HG03175 (cell line): ENCODE measurements at regions not wholly inside any gene's neighbourhood (a gene's known extent, or its start where the extent isn't known, plus 50 kb on each side); places are given as distances from the start of the nearest gene placed in this dataset.
"Not testable (repeated sequence)": the region's sequence is repeated elsewhere in the genome, so short reads cannot be mapped to it uniquely, and the experiment has no call there.

ENCODE experiments used
- ATAC-seq: cut with Tn5 transposase; IDR thresholded peaks from one replicate; pipeline ENCODE4 v1.9.1; 2021; ENCODE audit warnings: mild to moderate bottlenecking, moderate library complexity; ENCODE audit not compliant: unreplicated experiment

DNA sequence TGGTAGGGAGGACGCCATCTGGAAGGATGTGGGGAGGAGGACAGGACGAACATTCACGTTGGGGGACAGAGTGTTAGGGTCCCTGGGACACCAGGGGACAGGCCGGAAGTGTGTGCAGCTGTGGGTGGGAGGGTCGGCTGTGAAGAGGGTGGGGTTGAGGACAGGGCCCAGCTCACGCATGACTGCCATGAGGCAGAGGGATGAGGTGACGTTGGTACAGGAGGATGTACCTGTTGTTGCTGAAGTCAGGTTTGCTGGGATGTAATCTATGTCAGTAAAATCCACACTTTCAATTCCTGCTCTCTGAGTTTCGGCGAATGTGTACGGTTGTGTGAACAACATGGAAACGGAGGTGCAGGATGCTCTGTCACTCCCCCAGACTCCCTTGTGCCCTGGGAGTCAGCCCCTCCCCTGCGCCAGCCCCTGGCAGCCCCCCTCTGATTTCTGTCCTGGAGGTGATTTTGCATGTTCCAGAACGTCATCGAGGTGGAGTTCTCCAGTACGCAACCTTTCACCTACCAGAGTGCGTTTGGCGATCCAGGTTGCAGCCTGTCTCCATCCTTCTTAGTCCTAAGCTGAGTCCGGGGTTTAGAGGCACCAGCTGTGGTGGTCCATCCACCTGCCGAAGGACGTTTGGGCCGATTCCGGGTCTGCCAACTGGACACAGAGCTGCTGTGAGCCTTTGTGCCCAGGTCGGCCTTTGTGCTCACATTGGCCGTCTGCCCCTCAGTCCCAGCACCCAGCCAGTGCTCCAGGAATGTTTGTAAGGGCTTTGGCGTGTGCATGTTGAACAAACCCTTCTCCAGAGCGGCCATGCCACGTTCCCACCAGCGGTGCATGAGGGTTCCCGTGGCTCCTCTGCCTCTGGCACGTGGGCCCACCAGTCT lies 203.2 kb downstream of the NPIPB11 start:
- ATAC-seq, result not testable (repeated sequence)

DNA sequence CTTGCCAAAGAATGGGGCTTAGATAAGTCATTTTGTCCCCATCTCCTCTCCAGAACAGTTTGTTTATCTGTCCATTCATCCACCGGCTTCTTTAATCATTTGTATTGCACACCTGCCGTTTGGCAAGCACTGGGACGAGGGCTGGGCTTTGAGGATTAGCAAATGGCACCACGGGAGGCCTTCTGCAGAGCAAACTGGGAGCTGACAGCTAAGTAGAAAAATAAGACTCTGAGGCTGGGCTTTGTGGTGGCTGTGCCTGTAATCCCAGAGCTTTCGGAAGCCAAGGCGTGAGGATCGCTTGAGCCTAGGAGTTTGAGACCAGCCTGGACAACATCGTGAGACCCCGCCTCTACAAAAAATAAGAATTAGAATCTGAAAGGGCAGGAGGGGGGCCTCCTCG lies 203.9 kb downstream of the NPIPB11 start:
- not testable (repeated sequence) for ATAC-seq

- ATAC-seq, result not testable (repeated sequence)
Observed at GRCh38 chr16:29202025-29202632, 204.4 kb downstream of the NPIPB11 start.

DNA sequence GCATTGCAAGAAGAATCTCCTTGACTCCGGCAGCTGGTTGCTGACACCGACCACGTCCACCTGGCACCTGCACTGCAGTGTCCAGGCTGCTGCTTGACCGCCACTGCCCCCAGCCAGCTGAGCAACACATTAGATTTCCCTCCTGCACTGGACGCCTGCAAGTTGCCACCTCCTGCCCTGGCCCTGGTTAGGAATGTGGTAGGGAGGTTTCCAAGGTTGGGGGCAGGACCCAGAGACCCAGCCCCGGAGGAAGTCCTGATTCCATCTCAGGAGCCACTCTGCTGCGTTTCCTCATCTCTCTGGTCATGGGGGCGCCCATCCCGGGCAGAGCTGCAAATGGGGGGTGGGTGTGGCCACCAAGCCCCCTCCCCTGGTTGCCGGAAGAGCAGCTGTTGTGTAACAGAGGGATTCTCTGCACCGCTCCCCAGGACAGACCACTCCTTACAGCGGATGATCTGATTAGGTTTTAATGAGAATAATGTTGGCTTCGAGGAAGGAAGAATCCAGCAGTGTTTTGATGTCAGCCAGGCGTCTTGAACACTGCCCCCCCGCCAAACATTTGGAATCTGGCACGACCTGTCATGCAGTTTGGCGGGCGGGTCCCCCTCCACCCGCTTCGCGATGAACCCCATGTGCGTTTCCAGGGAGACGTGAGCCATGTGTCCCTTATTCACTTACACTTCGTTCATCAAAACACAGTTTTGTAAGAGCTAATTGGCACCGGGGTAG lies 205.1 kb downstream of the NPIPB11 start:
- not testable (repeated sequence) for ATAC-seq

- ATAC-seq, result not testable (repeated sequence)
Observed at GRCh38 chr16:29200681-29201080, 205.8 kb downstream of the NPIPB11 start.

DNA sequence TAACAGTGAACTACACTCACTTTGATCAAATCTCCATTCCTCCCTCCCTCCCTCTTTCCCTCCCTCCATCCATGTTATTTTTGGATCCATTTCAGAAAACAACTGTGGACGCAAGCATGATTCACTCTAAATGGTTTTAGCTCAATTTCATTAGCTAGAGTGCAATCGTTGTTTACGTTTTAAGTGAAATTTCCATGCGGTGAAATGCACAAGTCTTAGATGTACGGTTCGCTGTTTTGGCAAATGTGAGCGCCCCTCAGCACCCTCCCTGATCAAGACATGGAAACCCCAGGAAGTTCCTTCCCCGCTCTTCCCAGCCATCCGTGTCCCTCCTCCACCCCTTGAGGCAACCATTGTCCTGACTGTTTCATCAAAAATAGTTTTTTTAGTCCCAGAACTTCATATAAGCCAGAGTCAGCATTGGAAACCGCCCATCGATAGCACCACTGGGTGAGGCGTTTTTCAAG lies 206.3 kb downstream of the NPIPB11 start:
- ATAC-seq, result not testable (repeated sequence)

DNA sequence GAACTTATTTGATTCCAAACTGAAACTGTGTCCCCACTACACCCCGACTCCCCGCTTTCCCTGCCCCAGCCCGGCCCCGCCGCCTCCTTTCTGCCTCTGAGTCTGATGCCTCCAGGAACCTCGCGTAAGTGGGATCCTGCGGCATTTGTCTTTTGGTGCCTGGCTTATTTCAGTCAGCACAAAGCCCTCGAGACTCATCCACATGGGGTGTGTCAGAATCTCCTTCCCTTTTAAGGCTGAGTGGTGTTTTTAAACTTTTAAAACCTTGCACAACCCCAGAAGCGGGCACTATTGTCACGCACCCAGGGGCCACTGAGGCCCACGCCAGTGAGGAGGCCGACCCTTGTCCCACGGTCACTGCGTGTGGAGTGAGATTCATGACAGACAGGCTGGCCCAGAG lies 206.9 kb downstream of the NPIPB11 start:
- not testable (repeated sequence) for ATAC-seq

DNA sequence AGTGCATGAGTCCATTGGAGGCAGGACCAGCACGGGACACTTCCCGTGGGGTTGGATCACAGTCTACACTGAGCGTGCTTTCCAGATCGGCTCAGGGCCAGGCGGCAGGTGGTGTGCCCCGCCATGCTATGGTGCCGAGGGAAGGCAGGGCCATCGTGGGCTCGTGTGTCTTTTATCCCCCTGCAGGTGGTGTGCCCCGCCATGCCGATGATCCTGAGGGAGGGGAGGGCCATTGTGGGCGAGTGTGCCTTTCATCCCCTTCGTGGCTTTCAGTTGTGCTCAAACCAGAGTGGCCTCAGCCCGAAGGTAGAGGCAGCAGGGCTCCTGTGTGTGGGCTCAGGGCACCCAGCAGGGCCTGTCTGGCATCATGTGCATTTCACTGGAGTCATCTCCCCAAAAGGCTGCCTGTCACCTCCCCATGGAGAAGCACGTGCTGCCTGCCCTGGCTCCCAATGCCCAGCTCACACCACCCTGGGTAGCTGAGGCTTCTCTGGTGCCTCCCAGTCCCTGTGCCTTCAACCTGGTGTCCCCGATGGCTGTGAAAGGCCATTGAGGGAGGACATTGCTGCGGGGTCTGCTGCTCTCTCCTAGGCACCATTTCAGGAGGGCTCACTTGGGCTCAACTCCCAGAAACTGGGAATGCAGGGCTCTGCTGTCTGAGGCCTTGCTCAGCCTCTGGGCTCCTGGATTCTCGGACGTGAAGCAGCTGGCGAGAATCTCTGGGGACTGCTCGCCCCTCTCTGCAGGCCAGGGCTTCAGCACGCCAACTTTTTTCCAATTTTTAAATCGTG lies 207.6 kb downstream of the NPIPB11 start:
- no peak for ATAC-seq

DNA sequence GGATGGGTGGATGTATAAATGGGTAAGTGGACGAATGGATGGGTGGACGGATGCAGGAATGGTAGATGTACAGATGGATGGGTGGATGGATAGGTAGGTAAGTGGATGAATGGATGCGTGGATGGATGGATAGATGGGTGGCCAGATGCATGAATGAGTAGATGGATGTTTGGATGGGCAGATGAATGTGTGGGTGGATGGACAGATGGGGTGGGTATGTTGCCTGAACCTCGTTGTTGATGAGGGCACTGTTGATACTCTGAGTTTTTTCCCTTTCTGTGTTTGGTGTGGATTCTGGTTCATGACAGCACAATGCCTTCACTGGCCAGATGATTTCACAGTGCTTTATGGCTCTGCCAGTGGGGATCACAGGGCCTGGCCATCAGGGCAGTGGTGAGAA lies 208.3 kb downstream of the NPIPB11 start:
- no peak for ATAC-seq

DNA sequence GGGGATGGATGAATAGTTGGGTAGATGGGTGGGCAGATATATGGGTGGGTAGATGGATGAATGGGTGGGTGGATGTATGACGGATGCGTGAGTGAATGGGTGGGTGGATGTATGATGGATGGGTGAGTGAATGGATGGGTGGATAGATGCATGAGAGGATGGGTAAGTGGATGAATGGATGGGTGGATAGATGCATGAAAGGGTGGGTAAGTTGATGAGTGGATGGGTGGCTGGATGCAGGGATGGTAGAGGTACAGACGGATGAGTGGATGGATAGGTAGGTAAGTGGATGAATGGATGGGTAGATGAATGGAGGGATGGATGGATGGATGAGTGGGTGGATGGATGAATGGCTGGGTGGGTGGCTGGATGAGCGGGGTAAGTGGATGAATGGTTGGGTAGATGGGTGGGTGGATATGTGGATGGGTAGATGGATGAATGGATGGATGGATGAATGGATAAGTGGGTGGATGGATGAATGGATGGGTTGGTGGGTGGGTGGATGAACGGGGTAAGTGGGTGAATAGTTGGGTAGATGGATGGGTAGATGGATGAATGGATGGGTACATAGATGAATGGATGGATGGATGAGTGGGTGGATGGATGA lies 208.9 kb downstream of the NPIPB11 start:
- not testable (repeated sequence) for ATAC-seq

- not testable (repeated sequence) for ATAC-seq
Observed at GRCh38 chr16:29196746-29197145, 209.8 kb downstream of the NPIPB11 start.

DNA sequence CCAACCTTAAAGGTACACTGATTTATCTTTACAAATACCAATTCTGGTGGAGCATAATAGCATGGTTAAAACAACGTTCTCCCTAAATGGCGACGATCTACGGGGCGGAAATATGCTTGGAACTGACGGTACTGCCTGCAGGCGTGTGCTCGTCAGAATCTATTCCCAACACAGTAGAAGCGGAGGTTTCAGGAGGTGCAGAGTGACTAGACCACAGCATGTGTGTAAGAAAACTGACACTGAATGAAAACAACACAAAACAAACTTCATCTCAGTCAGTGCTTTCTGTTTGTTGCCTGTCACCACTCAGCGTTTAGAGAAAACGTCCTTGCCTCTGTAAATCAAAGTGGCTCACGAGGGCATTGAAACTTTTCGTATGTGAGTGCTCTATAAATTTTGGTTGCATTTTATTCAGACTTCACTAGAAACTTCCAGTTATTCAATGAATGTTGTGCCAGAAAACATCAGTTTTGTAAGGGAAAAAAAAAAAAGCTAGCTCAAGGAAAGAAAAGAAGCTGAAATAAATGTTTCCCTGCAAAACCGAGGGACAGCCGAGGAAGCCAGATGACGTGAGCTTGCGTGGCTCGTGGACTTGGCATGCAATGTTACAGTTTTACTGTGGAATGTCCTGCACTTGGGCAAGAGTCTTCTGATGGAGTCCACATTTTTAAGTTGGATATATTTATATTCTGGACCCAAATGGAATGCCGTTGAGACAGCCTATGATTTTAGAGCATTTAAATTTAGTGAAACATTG lies 210.4 kb downstream of the LAT start:
- not testable (repeated sequence) for ATAC-seq

DNA sequence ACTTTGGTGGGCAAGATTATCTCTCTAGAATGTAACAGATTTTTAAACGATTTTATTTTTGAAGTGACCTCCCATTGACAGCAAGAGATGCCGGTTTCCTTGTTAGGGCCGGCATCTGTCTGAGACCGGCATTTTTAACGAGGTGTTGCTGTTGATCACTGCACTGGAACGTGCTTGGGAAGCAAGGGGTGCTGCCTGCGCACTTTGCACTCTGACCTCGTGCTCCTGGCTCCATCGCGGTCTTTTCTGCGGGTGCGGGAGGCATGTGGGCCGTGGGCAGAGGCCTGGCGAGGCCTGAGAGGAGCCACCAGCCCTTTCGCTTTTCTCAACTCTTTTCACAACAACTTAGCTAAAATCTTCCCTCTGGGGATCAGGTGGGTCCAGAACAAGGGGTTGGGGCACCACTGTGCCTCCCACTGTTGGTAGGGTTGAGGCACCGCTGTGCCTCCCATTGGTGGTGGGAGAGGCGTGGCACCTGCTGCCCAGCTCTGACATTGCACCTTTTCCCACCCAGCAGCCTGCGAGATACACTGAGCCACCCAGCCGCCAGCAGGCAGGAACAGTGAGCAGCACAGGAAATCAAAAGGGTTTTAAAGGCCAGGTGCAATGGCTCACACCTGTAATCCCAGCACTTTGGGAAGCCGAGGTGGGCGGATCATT lies 209.5 kb downstream of the LAT start:
- ATAC-seq, result not testable (repeated sequence)

GRCh38 chr16:29193634-29194033 lies 208.8 kb downstream of the LAT start:
- not testable (repeated sequence) for ATAC-seq

DNA sequence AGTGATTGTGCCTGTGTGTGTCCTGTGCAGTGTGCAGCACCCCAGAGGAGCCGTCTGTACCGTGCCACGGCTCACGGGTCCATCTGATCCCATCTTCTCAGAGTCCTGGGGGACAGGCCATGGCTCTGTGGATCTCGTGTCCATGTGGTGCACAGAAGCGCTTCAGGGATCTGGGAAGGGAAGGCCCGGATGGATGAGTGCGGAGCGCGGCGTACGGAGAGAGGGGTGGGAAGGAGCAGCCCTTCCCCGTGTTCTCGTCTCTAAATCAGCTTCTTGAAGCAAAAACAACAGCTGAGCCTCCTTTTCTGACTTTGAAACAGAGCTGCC lies 208.4 kb downstream of the LAT start:
- not testable (repeated sequence) for ATAC-seq

DNA sequence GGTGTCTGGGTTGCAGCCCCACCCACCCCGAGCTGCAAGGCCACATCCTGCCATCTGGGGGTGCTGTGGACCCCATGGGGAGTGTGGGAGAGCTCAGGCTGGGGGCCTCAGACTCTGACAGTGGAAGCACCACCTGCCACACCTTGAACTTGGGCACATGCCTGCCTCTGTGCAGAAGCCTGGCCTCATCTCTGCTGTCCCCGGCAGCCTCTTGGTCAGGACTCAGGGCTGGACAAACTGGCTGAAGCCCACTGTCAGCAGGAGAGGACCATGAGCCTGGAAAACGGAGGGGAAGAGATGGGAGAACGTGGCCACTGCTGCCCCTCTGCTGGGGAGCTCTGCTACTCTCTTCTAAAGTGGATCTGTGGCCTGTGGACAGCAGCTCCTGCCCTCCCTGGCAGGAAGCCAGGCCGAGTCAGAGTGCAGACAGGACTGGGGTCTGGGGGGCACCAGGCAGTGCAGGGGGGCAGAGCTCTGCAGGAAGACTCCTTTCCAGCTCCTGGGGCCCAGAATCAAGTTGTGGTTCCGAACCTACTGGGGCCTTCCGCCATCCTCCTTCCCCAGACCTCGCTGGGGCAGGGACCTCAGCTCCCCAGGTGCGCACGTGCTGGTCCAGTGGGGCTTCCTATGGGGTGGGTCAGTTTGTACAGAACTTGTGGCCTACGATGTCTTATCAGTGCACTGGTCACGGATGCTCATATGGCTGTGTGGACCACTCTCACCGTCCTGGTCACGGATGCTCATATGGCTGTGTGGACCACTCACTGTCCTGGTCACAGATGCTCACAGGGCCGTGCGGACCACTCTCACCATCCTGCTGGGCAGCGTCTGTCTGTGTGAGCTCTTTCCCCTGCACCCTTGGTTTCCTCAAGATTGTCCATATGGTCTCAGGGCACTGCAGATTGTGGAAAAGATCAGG lies 207.7 kb downstream of the LAT start:
- ATAC-seq, result no peak

- not testable (repeated sequence) for ATAC-seq
Observed at GRCh38 chr16:29191636-29192180, 206.9 kb downstream of the LAT start.
